Esophagus muscularis mucosa (tissue), 4 donors: ENCODE measurements at regions not wholly inside any gene's neighbourhood (a gene's known extent, or its start where the extent isn't known, plus 50 kb on each side); places are given as distances from the start of the nearest gene placed in this dataset.

Experiments used
- DNase-seq: peaks from one replicate; pipeline ENCODE4 v3.0.0-alpha.2; 2017; ENCODE audit errors: extremely low spot score
- H3K27ac ChIP-seq, 4 donors: fragments of 200-600 bp; sonication (generic); replicated peaks in 1 of 4; 1 replicate in 3 of 4; 2 replicates in 1 of 4; pipeline ENCODE4 v1.5.1; 2016 to 2019; ENCODE audit warnings: mild to moderate bottlenecking in 1 of 4
- H3K27me3 ChIP-seq, 4 donors: fragments of 200-600 bp; sonication (generic); one replicate each; pipeline versions ENCODE4 v1.5.1 to v1.6.0; 2016 to 2019
- H3K36me3 ChIP-seq, 4 donors: fragments of 200-600 bp; sonication (generic); one replicate each; pipeline ENCODE4 v1.5.1; 2016 to 2019
- H3K4me1 ChIP-seq, 4 donors: fragments of 200-600 bp; sonication (generic); one replicate each; pipeline ENCODE4 v1.5.1; 2016 to 2019
- H3K4me3 ChIP-seq, 4 donors: fragments of 200-600 bp; sonication (generic); 1 replicate in 2 of 4; 2 replicates in 2 of 4; pipeline ENCODE4 v1.5.1; 2016 to 2019; ENCODE audit warnings: mild to moderate bottlenecking in 4 of 4, moderate library complexity in 1 of 4
- H3K9me3 ChIP-seq, 4 donors: fragments of 200-600 bp; sonication (generic); 1 replicate in 3 of 4; 2 replicates in 1 of 4; pipeline ENCODE4 v1.5.1; 2016 to 2019
- CTCF ChIP-seq, 3 experiments: fragments of 200-600 bp in 2 of 3; fragments of 450-650 bp in 1 of 3; sonication (generic) in 2 of 3; IDR thresholded peaks; one replicate each; pipeline ENCODE4 v1.5.1; 2017 to 2019; ENCODE audit warnings: antibody characterized with exemption in 3 of 3, mild to moderate bottlenecking in 2 of 3, moderate library complexity in 1 of 3
- EP300 ChIP-seq: sonication (generic); formaldehyde crosslinking; IDR thresholded peaks from one replicate; pipeline ENCODE4 v1.6.1; 2017; ENCODE audit warnings: antibody characterized with exemption
- POLR2A ChIP-seq: fragments of 450-650 bp; IDR thresholded peaks from one replicate; pipeline ENCODE4 v1.6.1; 2017; ENCODE audit warnings: antibody characterized with exemption, moderate library complexity, mild to moderate bottlenecking, low read depth
- POLR2AphosphoS5 ChIP-seq, 2 donors: sonication (generic); formaldehyde crosslinking; IDR thresholded peaks; one replicate each; pipeline ENCODE4 v1.6.1; 2017; ENCODE audit warnings: antibody characterized with exemption in 2 of 2
- WGBS: methylation state at CpG from one replicate; pipeline ENCODE4 v1.1.5; 2018; 5-methylcytosine and 5-hydroxymethylcytosine counted together
- intact Hi-C: fragments of 100-400 bp; cut with DNase I; formaldehyde crosslinking; loops from one replicate; pipeline ENCODE4 v1.15.1; 2023

GRCh38 chr20:60113024-60113724 is 155.0 kb downstream of the CDH26 start:
- Histone ChIP-seq H3K4me3 (no peak overlapping the region), H3K36me3 (no peaks in the 10 kb centered on the region), H3K27me3 (peaks cover 0 to 25% (median 0%) of the 10 kb centered on the region in 4 donors), H3K9me3 (no peaks in the 10 kb centered on the region), H3K27ac (no peak overlapping the region), H3K4me1 (peaks cover 0 to 9% (median 5%) of the 10 kb centered on the region in 4 donors)
- 85% methylated on average over 9 of the region's 11 CpGs for WGBS
- no peak for TF ChIP-seq POLR2AphosphoS5 (IDR thresholded peaks at IDR 0.05)
- no peak for TF ChIP-seq CTCF (IDR thresholded peaks at IDR 0.05)
- TF ChIP-seq POLR2A: no peak
- no peak for TF ChIP-seq EP300
- intact Hi-C loops: no loop called here
- DNase-seq: no peak

GRCh38 chr20:60113771-60114170 is 155.5 kb downstream of the CDH26 start:
- Histone ChIP-seq H3K36me3 (no peaks in the 10 kb centered on the region), H3K9me3 (no peaks in the 10 kb centered on the region), H3K27ac (no peak overlapping the region), H3K27me3 (peaks cover 0 to 26% (median 0%) of the 10 kb centered on the region in 4 donors), H3K4me1 (peaks cover 0 to 9% (median 5%) of the 10 kb centered on the region in 4 donors), H3K4me3 (no peak overlapping the region)
- no peak for DNase-seq
- intact Hi-C loops: no loop called here
- WGBS: 86% methylated on average over 5 of the region's 6 CpGs
- no peak for TF ChIP-seq EP300
- no peak for TF ChIP-seq CTCF (IDR thresholded peaks at IDR 0.05)
- TF ChIP-seq POLR2A: no peak
- no peak for TF ChIP-seq POLR2AphosphoS5 (IDR thresholded peaks at IDR 0.05)

GRCh38 chr20:60115451-60115850 is 157.2 kb downstream of the CDH26 start:
- 67% methylated on average over 6 of the region's 6 CpGs for WGBS
- no peaks in the 10 kb centered on the region for H3K9me3 ChIP-seq
- no peaks in the 10 kb centered on the region for H3K36me3 ChIP-seq
- peaks cover 0 to 29% (median 0%) of the 10 kb centered on the region in 4 donors for H3K27me3 ChIP-seq
- no peak for DNase-seq
- TF ChIP-seq POLR2AphosphoS5 (IDR thresholded peaks at IDR 0.05) (no peak), POLR2A (no peak), CTCF (IDR thresholded peaks at IDR 0.05) (no peak), EP300 (no peak)
- no peak overlapping the region for H3K27ac ChIP-seq
- intact Hi-C loops: no loop called here
- no peak overlapping the region for H3K4me3 ChIP-seq
- H3K4me1 ChIP-seq: peaks cover 0 to 9% (median 5%) of the 10 kb centered on the region in 4 donors

- no peak overlapping the region for H3K4me3 ChIP-seq
- DNase-seq: no peak
- H3K36me3 ChIP-seq: no peaks in the 10 kb centered on the region
- intact Hi-C loops: no loop called here
- no peaks in the 10 kb centered on the region for H3K9me3 ChIP-seq
- TF ChIP-seq CTCF (IDR thresholded peaks at IDR 0.05) (no peak), EP300 (no peak), POLR2AphosphoS5 (IDR thresholded peaks at IDR 0.05) (no peak), POLR2A (no peak)
- 87% methylated on average over 15 of the region's 18 CpGs for WGBS
- peaks cover 0 to 9% (median 5%) of the 10 kb centered on the region in 4 donors for H3K4me1 ChIP-seq
- no peak overlapping the region for H3K27ac ChIP-seq
- peaks cover 0 to 22% (median 0%) of the 10 kb centered on the region in 4 donors for H3K27me3 ChIP-seq
Measured at GRCh38 chr20:60116128-60116909, 158.1 kb downstream of the CDH26 start.
